Activated CD4-positive, CD25-positive, alpha-beta regulatory T cell (primary cell): ENCODE measurements at regions not wholly inside any gene's neighbourhood (a gene's known extent, or its start where the extent isn't known, plus 50 kb on each side); places are given as distances from the start of the nearest gene placed in this dataset.

Experiments used
- DNase-seq, 4 experiments: peaks; one replicate each; lab custom pipeline; 2025; lab: John Stamatoyannopoulos, UW

GRCh38 chr5:10849278-10849677, 88.2 kb upstream of the DAP start:
- DNase-seq: no peak

- DNase-seq: no peak
Measured at GRCh38 chr5:10844016-10844415, 83.0 kb upstream of the DAP start.

GRCh38 chr5:10842823-10843222, 81.8 kb upstream of the DAP start:
- no peak for DNase-seq

- DNase-seq: no peak
Measured at GRCh38 chr5:10839916-10840599, 79.0 kb upstream of the DAP start.

GRCh38 chr5:10839118-10839517, 78.1 kb upstream of the DAP start:
- DNase-seq: no peak

- no peak for DNase-seq
Measured at GRCh38 chr5:10838038-10838437, 77.0 kb upstream of the DAP start.

- no peak for DNase-seq
Measured at GRCh38 chr5:10836986-10837385, 76.0 kb upstream of the DAP start.

GRCh38 chr5:10834695-10835094, 73.7 kb upstream of the DAP start:
- no peak for DNase-seq

- no peak for DNase-seq
Measured at GRCh38 chr5:10832987-10833386, 72.0 kb upstream of the DAP start.

GRCh38 chr5:10832421-10832820, 71.4 kb upstream of the DAP start:
- no peak for DNase-seq

- no peak for DNase-seq
Measured at GRCh38 chr5:10831419-10831818, 70.4 kb upstream of the DAP start.

GRCh38 chr5:10828241-10828640, 67.2 kb upstream of the DAP start:
- no peak for DNase-seq

GRCh38 chr5:10827571-10827970, 66.5 kb upstream of the DAP start:
- DNase-seq: no peak

- no peak for DNase-seq
Measured at GRCh38 chr5:10826971-10827370, 65.9 kb upstream of the DAP start.

GRCh38 chr5:10825897-10826644, 65.0 kb upstream of the DAP start:
- no peak for DNase-seq

- no peak for DNase-seq
Measured at GRCh38 chr5:10812218-10812617, 51.2 kb upstream of the DAP start.
